ENCODE measurements at regions not wholly inside any gene's neighbourhood (a gene's known extent, or its start where the extent isn't known, plus 50 kb on each side); places are given as distances from the start of the nearest gene placed in this dataset.

DNA sequence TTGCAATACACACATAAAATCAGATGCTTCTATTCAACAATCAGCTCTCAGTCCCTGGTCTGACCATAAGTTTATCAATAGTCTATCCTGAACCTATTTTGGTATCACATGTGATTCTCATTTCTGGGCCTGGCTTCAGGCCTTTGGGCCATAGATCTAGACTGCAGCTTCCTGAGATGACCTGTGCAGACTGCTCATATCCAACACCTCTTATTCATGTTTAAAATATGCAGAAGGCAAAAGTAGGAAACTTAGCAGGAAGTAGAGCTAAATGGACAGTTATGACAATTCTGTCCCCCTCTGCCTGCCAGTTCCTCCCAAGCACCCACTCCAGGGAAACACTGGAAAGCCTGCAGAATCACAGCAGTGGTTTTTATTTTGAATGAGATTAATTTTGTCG, 53.3 kb downstream of the C7orf25 start:
- DNase-seq (ENCODE audit: low spot score), result no peak
- intact Hi-C loops (cut with DNase I), result no loop called here

DNA sequence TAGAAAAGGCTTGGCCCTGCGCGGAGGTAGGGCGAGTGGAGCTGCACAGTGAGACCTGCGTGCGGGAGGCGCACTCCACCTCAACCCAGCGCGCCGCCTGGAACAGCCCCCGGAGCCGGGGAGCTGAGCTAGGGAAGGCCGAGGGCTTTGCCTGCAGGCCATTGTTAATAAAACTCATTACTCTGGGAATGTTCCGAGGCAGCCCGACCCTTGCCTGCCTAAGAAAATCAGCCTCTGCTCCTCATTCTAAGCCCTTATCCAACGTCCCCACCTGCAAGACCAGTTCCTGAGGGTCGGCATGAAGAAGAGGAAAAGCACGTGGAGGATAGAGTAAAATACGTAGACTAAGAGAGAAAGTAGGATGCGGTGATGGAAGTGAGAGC, 55.3 kb downstream of the C7orf25 start:
- DNase-seq (ENCODE audit: low spot score), result no peak
- intact Hi-C loops (cut with DNase I), result no loop called here

DNA sequence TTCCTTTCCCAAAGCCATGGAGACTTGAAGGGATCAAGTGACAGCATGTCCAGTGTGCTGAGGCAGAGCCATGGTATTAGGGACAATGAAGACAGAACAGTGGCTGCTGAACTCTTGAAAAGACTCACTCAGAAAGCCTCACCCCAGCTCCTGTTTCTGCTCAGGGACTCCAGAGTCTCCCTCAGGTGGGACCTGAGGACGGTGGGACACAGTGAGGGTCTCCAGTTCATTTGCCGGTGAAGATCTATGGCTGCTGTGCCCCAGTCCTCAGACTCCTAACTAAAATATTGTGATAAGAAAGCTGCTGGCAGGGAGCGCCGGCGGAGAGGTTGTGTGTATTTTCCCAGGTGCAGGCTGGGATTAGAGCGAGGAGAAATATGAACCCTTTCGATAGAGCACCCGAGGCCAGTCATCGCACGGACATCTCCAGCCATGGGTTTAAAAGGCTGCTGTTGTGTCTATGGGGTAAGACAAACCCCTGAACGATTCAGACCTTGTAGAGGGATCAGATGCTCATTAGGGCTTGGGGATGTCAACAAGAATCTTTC, 57.2 kb downstream of the C7orf25 start:
- DNase-seq (ENCODE audit: low spot score), result no peak
- intact Hi-C loops (cut with DNase I), result no loop called here

DNA sequence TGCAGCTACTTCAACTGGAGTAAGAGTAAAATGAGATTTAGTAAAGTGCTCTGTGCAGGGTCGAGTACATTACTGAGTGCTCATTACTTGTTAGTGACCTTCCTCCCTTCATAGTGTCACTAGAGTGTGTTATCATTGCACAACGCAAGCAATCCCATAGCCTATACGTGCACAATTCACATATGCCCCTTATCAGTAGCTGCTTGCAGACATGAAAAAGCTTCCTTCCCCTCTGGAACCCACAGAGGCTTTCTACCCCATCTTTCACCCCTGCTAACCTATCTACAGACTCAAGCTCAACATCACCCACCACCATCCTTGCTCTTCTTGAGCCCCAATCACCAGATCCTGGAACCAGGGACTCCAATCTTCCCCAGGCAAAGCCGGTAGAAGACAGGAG, 59.3 kb downstream of the C7orf25 start:
- DNase-seq (ENCODE audit: low spot score), result no peak
- intact Hi-C loops (cut with DNase I), result no loop called here

DNA sequence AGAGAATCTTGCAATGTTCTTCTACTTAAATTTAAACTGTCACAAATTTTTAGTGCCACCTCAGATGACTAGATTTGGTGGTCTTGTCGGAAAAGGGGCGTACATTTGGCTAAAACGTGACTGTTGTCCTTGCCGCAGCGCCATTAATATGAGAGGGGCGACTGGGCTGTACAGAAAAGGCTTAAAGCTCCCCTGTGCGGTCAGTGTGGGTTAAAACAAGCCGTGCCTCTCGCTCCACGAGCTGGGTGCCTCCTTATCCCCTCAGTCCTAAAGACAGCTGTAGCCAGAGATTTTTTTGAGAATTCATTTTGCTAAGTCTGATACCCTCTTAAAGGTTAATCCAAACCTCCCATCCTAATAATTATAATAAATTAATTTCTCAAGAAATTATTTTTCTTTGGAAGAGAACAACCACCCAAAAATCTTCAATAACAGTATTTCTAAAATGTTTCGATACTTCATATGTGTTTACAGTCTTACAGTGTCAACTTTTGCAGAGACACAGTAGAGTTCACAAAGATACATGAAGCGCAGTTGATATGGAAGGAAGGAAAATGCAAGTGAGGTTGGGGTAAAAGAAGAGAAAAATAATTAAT, 68.6 kb downstream of the C7orf25 start:
- no peak for DNase-seq (ENCODE audit: low spot score)
- intact Hi-C loops (cut with DNase I), result loop anchor here in 1 of 2 donors (5.0 to 10.0 kb wide), 2 partner anchors 641 to 899 kb away; no protein-coding TSS in a partner anchor

DNA sequence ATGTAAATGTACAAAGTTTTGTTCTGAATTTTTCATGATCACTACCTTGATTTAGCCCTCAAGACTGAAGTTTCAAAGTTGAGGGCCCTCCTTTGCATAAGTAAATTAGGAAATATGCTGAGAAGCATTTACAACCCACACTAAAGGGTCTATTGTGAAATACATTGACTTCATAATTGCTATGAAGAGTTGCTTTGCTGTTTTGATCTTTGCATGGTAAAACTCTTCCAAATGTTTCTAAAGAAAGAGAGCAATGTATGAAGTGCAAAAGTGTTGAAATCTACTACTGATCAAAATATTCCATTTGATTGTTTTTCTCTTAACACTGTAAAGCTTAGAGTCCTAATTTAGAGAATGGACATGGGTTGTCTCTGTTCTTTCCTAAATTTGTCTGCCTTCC, 77.2 kb downstream of the C7orf25 start:
- intact Hi-C loops (cut with DNase I), result loop anchor here in 1 of 2 donors (5.0 kb wide), 1 partner anchor 892 kb away; no protein-coding TSS in a partner anchor
- no peak for DNase-seq (ENCODE audit: low spot score)

DNA sequence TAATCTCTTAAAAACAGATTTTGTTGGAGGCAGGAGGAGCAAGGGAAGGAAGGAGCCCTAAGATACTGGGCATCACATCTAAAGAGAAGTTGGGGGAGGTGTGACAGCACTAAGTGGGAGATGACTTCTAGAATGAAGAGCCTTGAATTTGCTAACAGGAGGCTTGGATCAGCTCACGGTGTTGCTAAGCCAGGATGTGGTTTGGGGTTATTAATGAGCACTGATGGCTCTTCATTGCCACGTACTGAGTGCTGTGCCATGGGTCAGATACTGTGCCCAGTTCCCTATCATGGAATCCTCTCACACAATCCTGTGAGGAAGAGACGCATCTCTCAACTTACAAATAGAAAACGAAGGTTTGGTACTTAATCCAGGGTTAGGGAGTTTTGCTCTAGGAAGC, 78.5 kb downstream of the C7orf25 start:
- intact Hi-C loops (cut with DNase I), result loop anchor here in 1 of 2 donors (5.0 kb wide), 1 partner anchor 891 kb away; no protein-coding TSS in a partner anchor

DNA sequence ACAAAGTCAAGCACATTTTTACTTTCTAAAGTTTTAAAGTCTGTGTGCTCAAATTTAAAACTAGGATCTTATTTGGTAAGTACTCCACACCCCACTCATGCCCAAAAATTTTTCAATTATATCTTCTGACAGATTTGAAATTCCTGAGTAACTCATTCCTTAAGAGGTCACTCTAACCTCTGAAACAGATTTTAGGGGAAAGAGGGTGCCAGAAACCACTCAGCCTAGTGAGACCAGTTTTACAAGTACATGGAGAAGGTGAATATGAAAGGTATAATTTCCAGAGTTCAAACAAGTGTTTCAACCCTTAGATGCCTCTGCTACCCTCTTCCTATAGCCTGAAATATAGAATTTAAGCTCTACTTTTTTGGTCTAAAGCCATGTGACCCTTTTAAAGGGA, 79.2 kb downstream of the C7orf25 start:
- intact Hi-C loops (cut with DNase I), result loop anchor here in 1 of 2 donors (5.0 kb wide), 1 partner anchor 890 kb away; no protein-coding TSS in a partner anchor
- DNase-seq (ENCODE audit: low spot score), result no peak

More for the DNA sequence above, 78.5 kb downstream of the C7orf25 start:
- no peak for DNase-seq (ENCODE audit: low spot score)

DNA sequence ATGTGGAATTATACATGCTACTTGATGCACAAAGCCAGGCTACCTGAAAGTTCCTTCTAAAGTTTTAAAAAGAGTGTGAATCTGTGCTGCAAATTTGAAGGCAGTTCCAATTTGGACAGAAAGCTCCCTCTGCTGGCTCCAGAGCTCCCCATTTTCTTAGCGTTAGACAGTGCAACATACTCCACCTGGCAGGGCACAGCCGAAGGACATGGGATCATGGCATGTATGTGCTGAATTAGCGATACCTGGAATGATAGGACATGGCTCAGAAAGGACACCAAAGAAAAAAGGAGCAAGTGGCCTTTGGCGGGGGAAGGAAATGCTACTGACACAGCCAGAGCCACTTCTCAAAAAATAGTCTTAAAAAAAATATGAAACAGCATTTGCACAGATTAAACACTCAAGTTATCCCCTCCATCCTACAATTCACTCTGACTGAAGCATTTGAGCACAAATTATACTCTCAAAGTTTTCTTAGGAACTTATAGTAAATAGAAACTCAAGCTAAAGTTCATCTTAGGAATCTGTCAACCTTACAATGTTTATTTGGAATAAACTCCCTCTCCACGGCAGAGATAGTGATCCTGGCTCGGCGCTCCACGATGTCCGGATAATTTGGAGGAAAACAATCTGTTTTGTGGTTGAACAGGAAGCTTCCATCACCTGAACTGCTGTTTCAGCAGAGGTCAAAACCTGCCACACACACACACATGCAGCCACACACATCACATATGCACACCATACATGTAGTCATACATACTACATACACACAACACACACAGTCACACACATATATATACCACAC, 80.0 kb downstream of the C7orf25 start:
- intact Hi-C loops (cut with DNase I), result loop anchor here in 1 of 2 donors (5.0 kb wide), 1 partner anchor 890 kb away; no protein-coding TSS in a partner anchor
- DNase-seq (ENCODE audit: low spot score), result no peak

DNA sequence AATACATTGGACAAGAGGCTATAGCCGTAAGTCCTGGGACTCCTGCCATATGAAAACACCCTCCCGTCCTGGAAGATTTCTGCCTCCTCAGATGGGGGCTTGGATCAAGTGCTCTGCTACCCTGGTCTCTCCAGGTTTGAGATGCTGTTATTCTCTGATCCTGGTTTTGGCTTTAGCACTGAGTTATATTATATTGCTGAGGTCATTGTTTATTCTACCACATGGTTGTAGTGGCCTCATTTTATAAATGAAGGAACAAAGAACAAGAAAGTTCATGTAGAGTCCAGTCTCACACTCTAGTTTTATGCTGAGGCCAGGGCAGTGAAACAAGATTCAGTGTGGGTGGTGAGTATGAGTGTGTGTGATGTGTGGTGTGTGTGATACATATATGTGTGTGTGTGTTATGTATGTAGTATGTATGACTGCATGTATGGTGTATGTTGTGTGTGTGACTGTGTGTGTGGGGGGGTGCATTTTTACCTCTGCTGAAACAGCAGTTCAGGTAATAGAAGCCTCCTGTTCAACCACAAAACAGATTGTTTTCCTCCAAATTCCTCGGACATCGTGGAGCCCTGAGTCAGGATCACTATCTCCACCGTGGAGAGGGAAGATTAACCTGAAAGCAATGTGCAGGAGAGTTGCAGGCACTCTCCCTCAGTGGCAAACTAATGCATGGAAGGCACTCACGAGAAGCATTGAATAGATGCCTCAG, 80.7 kb downstream of the C7orf25 start:
- intact Hi-C loops (cut with DNase I), result loop anchor here in 1 of 2 donors (5.0 kb wide), 1 partner anchor 889 kb away; no protein-coding TSS in a partner anchor
- no peak for DNase-seq (ENCODE audit: low spot score)

DNA sequence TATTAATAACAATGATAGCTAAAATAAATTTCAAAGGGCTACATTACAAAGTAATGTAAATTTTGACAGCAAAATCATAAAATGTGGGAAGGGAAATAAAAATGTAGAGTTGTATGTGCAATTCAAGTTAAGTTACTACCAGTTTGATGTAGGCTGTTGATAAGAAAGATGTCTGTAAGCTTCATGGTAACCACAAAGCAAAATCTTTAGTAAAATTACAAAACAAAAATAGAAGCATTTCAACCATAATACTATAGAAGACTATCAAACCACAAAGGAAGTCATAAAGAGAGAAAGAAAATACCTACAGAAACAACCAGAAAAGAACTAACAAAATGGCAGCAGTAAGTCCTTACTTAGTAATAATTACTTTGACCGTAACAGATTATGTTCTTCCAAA, 99.1 kb downstream of the C7orf25 start:
- intact Hi-C loops (cut with DNase I), result no loop called here
- no peak for DNase-seq (ENCODE audit: low spot score)

DNA sequence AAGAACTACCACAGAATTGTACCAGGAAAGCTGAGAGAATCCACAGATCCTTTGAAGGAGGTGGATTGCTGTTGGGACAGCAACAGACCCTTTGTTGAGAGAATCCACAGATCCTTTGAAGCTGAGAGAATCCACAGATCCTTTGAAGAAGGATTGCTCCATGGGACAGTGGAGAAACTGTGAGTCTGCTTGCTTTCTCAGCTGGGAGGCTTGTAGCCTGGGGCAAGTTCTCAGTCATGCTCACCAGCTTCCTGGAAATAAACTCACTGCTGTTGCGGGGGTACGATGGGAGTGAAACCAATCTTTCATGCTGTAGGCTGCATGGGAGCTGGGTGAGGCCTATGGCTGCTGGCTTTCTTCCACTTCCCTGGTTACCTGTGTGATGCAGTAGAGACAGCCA, 106.3 kb downstream of the C7orf25 start:
- DNase-seq (ENCODE audit: low spot score), result no peak
- intact Hi-C loops (cut with DNase I), result no loop called here

DNA sequence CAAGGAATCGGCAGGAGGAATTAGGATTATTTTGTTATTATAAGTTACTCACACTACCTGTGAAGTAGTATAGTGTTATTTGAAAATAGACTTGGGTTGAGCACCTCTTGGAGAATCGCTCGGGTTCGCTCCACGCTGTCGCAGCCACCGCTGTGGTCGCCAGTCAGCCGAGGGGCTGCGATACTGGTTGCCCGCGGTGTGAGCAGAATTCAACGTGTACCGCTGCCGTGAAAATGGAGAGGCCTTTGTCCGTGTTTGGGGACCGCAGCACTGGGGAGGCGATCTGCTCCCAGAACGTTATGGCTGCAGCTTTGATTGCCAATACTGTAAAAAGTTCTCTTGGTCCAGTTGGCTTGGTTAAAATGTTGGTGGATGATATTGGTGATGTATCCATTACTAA, 117.2 kb downstream of the C7orf25 start:
- intact Hi-C loops (cut with DNase I), result no loop called here
- no peak for DNase-seq (ENCODE audit: low spot score)

DNA sequence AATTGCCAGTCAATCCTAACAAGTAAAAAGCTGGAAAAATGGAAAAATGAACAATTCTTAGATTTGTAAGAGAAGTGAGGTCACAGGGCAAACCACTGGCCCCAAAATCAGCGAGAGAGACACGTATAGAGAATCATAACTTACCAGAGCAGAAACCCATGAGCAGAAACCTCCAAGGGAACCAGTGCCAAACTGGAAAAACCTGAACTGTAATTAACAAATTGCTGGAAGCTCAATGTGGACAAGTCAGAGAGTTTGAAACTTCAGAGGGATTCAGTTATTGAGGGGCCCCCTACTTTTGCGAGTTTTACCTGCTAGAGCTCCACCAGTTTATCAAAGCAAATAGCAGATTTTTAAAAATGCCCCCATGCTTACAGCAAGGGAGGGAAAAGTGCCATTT, 119.0 kb downstream of the C7orf25 start:
- DNase-seq (ENCODE audit: low spot score), result no peak
- intact Hi-C loops (cut with DNase I), result no loop called here

DNA sequence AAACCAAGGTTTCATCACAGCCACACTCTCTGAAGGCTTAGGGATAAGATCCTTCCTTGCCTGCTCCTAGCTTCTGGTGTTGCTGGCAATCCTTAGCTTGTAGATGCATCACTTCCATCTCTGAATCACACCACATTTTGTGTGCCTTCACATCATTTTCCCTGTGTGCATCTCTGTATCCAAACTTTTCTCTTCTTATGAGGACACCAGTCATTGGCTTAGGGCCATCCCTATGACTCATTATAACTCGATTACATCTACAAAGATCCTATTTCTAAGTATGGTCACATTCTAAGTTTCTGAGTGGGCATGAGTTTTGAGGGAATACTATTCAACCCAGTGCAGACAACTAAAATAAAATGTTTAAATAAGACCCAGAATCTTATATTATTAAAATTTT, 121.7 kb downstream of the C7orf25 start:
- intact Hi-C loops (cut with DNase I), result no loop called here
- no peak for DNase-seq (ENCODE audit: low spot score)

DNA sequence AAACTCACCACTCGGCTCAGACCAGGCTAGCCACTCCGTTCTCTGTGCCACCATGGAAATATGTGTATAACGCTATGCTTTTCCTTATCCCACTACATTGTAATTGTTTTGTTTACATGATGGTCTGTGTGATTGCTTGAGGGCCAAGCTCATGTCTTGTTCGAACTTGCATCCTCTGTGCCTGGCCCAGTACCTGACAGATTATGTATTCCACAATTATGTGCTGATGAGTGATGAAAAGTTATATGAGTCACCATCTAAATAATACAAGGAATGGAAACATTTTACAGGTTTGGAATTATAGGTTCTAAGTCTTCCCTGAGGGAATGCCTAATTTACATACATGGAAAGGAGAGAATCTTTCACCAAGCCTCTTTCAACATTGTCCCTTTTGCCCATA, 137.4 kb downstream of the C7orf25 start:
- intact Hi-C loops (cut with DNase I), result no loop called here
- DNase-seq (ENCODE audit: low spot score), result no peak

DNA sequence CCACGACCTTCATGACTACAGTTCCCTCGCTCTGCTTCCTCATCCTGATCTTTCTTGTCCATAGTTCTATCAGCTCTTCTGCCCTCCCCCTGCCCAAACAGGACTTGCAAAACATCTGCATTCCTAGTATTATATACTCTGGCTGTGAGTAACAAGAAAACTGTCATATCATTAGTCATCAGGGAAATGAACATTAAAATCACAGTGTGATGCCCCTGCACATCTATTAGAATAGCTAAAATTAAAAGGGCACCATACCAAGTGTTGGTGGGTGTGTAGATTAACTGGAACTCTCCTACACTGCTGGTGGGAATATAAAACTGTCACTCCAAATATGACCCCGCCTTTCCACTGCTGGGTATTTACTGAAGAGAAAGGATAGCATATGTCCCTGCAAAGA, 141.8 kb downstream of the C7orf25 start:
- no peak for DNase-seq (ENCODE audit: low spot score)
- intact Hi-C loops (cut with DNase I), result no loop called here

DNA sequence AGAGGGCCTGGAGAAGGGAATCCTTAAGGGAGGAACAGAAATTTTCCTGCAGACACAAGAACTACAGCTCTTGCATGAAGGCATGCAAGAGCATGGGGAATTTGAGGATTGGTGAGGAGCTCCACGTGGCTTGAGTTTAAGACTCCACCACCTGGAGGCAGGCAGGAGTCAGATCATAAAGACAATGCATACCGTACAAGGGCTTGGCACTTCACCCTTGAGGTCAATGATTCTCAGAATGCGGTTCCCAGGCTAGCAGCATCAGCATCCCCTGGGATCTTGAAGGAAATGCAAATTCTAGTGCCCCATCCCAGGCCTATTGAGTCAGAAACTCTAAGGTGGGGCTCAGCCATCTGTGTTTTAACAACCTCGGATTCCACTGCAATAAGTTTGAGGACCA, 143.8 kb downstream of the C7orf25 start:
- no peak for DNase-seq (ENCODE audit: low spot score)
- intact Hi-C loops (cut with DNase I), result no loop called here

DNA sequence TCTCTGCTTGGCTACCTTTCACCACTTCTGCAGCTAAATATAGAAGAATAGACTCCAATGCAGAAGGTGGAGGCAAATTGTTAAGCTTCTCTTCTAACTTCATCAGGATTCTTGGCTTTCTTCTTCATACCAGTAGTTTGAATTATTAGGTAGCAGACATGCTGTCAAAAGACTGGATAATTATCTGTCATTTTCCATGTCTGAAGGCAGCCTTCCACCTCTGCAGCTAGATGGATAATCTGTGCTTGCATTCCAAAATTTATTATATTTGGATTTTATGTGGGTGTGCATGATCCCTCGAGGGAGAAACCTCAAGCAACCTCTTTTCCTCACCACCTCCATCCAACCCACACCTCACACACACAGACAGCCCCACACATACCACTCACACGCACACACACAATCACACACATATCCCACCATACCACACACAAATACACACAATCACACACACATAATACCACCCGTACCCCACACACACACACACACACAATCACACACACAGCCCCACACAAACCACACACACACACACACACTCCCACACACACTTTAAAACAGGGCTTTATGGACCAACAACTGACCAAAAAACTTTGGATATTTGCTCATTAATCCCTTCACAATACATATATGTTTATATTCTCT, 145.0 kb downstream of the C7orf25 start:
- DNase-seq (ENCODE audit: low spot score), result no peak
- intact Hi-C loops (cut with DNase I), result no loop called here

Measured in posterior vena cava (tissue), 2 donors.